ENCODE measurements at regions not wholly inside any gene's neighbourhood (a gene's known extent, or its start where the extent isn't known, plus 50 kb on each side); places are given as distances from the start of the nearest gene placed in this dataset.
"Not testable (repeated sequence)": the region's sequence is repeated elsewhere in the genome, so short reads cannot be mapped to it uniquely, and the experiment has no call there.

GRCh38 chr9:22214021-22214420 is 204.9 kb upstream of the CDKN2B start:
- H3K36me3 Mint-ChIP-seq (ENCODE audit: insufficient read depth) = no peaks in the 10 kb centered on the region
- no peak for DNase-seq (ENCODE audit: low spot score, unreplicated experiment)
- no peak overlapping the region for H3K27ac Mint-ChIP-seq
- H3K27me3 Mint-ChIP-seq = no peaks in the 10 kb centered on the region
- peaks cover 1% of the 10 kb centered on the region for H3K4me1 Mint-ChIP-seq (ENCODE audit: low read depth)
- no peak overlapping the region for H3K4me3 Mint-ChIP-seq (ENCODE audit: low read depth)
- no peak for TF ChIP-seq CTCF (IDR thresholded peaks at IDR 0.05; ENCODE audit: unreplicated experiment)
- H3K9me3 Mint-ChIP-seq (ENCODE audit: low read depth) = no peaks in the 10 kb centered on the region

DNA sequence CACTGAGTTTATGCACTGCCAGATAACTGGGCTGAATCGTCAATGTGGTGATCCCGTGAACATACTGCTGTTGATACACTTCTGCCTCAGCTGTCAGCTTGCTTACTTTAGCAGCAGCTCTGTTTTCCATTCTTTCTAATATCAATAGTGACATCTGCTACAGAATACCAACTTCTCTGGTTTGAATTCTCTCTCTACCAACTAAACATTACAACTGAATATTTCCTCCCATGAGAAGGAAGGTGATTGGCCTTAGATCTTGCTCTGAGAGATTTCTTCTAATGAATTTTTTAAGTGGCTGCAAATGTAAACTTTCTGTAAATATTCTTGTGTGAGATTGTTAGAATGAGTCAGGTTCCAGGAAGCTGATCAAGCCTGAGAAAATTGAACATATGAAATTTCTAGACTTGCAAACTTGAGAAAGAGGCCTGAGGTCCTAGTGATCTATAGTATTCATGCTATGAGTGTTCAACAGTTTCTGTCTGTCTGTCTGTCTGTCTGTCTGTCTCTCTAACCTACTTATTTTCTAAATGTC is 205.5 kb upstream of the CDKN2B start:
- no peak overlapping the region for H3K4me3 Mint-ChIP-seq (ENCODE audit: low read depth)
- no peak for TF ChIP-seq CTCF (IDR thresholded peaks at IDR 0.05; ENCODE audit: unreplicated experiment)
- peaks cover 1% of the 10 kb centered on the region for H3K4me1 Mint-ChIP-seq (ENCODE audit: low read depth)
- H3K36me3 Mint-ChIP-seq (ENCODE audit: insufficient read depth) = no peaks in the 10 kb centered on the region
- DNase-seq (ENCODE audit: low spot score, unreplicated experiment) = no peak
- H3K27ac Mint-ChIP-seq = no peak overlapping the region
- H3K27me3 Mint-ChIP-seq = no peaks in the 10 kb centered on the region
- H3K9me3 Mint-ChIP-seq (ENCODE audit: low read depth) = no peaks in the 10 kb centered on the region

- Mint-ChIP-seq H3K9me3 (ENCODE audit: low read depth) (no peaks in the 10 kb centered on the region), H3K4me1 (ENCODE audit: low read depth) (peaks cover 1% of the 10 kb centered on the region), H3K27me3 (no peaks in the 10 kb centered on the region), H3K36me3 (ENCODE audit: insufficient read depth) (no peaks in the 10 kb centered on the region), H3K4me3 (ENCODE audit: low read depth) (no peak overlapping the region), H3K27ac (no peak overlapping the region)
- TF ChIP-seq CTCF (IDR thresholded peaks at IDR 0.05; ENCODE audit: unreplicated experiment) = no peak
- DNase-seq (ENCODE audit: low spot score, unreplicated experiment) = no peak
Measured at GRCh38 chr9:22215521-22215920, 206.4 kb upstream of the CDKN2B start.

GRCh38 chr9:22216730-22217172 is 207.6 kb upstream of the CDKN2B start:
- no peak for DNase-seq (ENCODE audit: low spot score, unreplicated experiment)
- H3K4me3 Mint-ChIP-seq (ENCODE audit: low read depth) = no peak overlapping the region
- H3K36me3 Mint-ChIP-seq (ENCODE audit: insufficient read depth) = no peaks in the 10 kb centered on the region
- no peaks in the 10 kb centered on the region for H3K27me3 Mint-ChIP-seq
- no peak overlapping the region for H3K27ac Mint-ChIP-seq
- no peaks in the 10 kb centered on the region for H3K4me1 Mint-ChIP-seq (ENCODE audit: low read depth)
- no peak for TF ChIP-seq CTCF (IDR thresholded peaks at IDR 0.05; ENCODE audit: unreplicated experiment)
- no peaks in the 10 kb centered on the region for H3K9me3 Mint-ChIP-seq (ENCODE audit: low read depth)

- H3K4me3 Mint-ChIP-seq (ENCODE audit: low read depth) = no peak overlapping the region
- H3K27me3 Mint-ChIP-seq = no peaks in the 10 kb centered on the region
- H3K9me3 Mint-ChIP-seq (ENCODE audit: low read depth) = no peaks in the 10 kb centered on the region
- no peak overlapping the region for H3K27ac Mint-ChIP-seq
- no peaks in the 10 kb centered on the region for H3K4me1 Mint-ChIP-seq (ENCODE audit: low read depth)
- TF ChIP-seq CTCF (IDR thresholded peaks at IDR 0.05; ENCODE audit: unreplicated experiment) = no peak
- no peak for DNase-seq (ENCODE audit: low spot score, unreplicated experiment)
- H3K36me3 Mint-ChIP-seq (ENCODE audit: insufficient read depth) = no peaks in the 10 kb centered on the region
Measured at GRCh38 chr9:22217254-22217653, 208.1 kb upstream of the CDKN2B start.

GRCh38 chr9:22225856-22226255 is 216.8 kb upstream of the CDKN2B start:
- not testable (repeated sequence) for H3K36me3 Mint-ChIP-seq (ENCODE audit: insufficient read depth); H3K27me3 Mint-ChIP-seq; H3K4me1 Mint-ChIP-seq (ENCODE audit: low read depth); H3K27ac Mint-ChIP-seq; DNase-seq (ENCODE audit: low spot score, unreplicated experiment); H3K4me3 Mint-ChIP-seq (ENCODE audit: low read depth)
- peaks cover 12% of the 10 kb centered on the region for H3K9me3 Mint-ChIP-seq (ENCODE audit: low read depth)

Data from progenitor cell of endocrine pancreas (in vitro differentiated cells).